ENCODE measurements at regions not wholly inside any gene's neighbourhood (a gene's known extent, or its start where the extent isn't known, plus 50 kb on each side); places are given as distances from the start of the nearest gene placed in this dataset.

- TF ChIP-seq CTCF (IDR thresholded peaks at IDR 0.05) = no peak
- TF ChIP-seq POLR2A (IDR thresholded peaks at IDR 0.05) = no peak
- no peak for TF ChIP-seq POLR2AphosphoS5 (IDR thresholded peaks at IDR 0.05)
Observed at GRCh38 chr15:38883987-38884386, 319.4 kb upstream of the RASGRP1 start.
